B cell (primary cell): ENCODE measurements at regions not wholly inside any gene's neighbourhood (a gene's known extent, or its start where the extent isn't known, plus 50 kb on each side); places are given as distances from the start of the nearest gene placed in this dataset.

Experiments
- CTCF ChIP-seq: fragments of 200-600 bp; IDR thresholded peaks from one replicate; pipeline ENCODE4 v1.8.0; 2022; ENCODE audit warnings: antibody characterized with exemption, mild to moderate bottlenecking
- EZH2 ChIP-seq: IDR thresholded peaks from 2 replicates; pipeline ENCODE4 v1.6.1; 2012; ENCODE audit warnings: borderline replicate concordance, low read depth, mild to moderate bottlenecking, moderate library complexity, low read length; ENCODE audit not compliant: insufficient read depth, poor library complexity, severe bottlenecking

- TF ChIP-seq CTCF (no peak), EZH2 (no peak)
These were observed 867.8 kb upstream of the CDH8 start for GRCh38 chr16:62903961-62904502.
